ENCODE measurements at regions not wholly inside any gene's neighbourhood (a gene's known extent, or its start where the extent isn't known, plus 50 kb on each side); places are given as distances from the start of the nearest gene placed in this dataset.

DNA sequence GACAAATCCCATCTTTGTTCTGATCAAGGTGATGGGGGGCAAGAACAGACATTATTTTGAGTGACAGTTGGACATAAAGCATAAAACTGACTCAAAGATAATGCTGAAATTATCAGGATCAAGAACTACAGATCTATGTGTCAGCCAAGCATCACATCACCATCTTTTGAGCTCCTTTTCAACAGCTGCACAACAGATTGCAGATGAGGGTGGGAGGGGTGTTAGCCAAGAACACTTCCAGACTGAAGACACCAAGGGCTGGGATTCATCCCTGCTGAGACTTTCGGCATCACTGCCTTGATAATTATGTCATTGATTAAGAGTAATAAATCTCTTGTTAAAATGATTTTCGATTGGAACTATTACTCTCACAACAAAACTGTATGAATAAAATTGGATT is 191.5 kb upstream of the NETO1 start:
- TF ChIP-seq TOX (CRISPR knock-in tag; IDR thresholded peaks at IDR 0.05; ENCODE audit: borderline replicate concordance), result no peak
- TF ChIP-seq, protein P1, sequence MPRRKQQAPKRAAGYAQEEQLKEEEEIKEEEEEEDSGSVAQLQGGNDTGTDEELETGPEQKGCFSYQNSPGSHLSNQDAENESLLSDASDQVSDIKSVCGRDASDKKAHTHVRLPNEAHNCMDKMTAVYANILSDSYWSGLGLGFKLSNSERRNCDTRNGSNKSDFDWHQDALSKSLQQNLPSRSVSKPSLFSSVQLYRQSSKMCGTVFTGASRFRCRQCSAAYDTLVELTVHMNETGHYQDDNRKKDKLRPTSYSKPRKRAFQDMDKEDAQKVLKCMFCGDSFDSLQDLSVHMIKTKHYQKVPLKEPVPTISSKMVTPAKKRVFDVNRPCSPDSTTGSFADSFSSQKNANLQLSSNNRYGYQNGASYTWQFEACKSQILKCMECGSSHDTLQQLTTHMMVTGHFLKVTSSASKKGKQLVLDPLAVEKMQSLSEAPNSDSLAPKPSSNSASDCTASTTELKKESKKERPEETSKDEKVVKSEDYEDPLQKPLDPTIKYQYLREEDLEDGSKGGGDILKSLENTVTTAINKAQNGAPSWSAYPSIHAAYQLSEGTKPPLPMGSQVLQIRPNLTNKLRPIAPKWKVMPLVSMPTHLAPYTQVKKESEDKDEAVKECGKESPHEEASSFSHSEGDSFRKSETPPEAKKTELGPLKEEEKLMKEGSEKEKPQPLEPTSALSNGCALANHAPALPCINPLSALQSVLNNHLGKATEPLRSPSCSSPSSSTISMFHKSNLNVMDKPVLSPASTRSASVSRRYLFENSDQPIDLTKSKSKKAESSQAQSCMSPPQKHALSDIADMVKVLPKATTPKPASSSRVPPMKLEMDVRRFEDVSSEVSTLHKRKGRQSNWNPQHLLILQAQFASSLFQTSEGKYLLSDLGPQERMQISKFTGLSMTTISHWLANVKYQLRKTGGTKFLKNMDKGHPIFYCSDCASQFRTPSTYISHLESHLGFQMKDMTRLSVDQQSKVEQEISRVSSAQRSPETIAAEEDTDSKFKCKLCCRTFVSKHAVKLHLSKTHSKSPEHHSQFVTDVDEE (CRISPR knock-in tag; IDR thresholded peaks at IDR 0.05), result no peak
- no peak for TF ChIP-seq TCF4 (CRISPR knock-in tag; IDR thresholded peaks at IDR 0.05; ENCODE audit: borderline replicate concordance)
- TF ChIP-seq PPARA (CRISPR knock-in tag; IDR thresholded peaks at IDR 0.05; ENCODE audit: borderline replicate concordance), result no peak
- TF ChIP-seq SNAI2 (CRISPR knock-in tag; IDR thresholded peaks at IDR 0.05), result no peak
- no peak for TF ChIP-seq ZNF565 (CRISPR knock-in tag; conservative IDR thresholded peaks at IDR 0.05; ENCODE audit: low read depth)
- TF ChIP-seq ZNF8 (CRISPR knock-in tag; IDR thresholded peaks at IDR 0.05), result no peak
- TF ChIP-seq GLIS3 (CRISPR knock-in tag; IDR thresholded peaks at IDR 0.05), result no peak
- TF ChIP-seq RARB (CRISPR knock-in tag; IDR thresholded peaks at IDR 0.05), result no peak
- TF ChIP-seq, protein P2, sequence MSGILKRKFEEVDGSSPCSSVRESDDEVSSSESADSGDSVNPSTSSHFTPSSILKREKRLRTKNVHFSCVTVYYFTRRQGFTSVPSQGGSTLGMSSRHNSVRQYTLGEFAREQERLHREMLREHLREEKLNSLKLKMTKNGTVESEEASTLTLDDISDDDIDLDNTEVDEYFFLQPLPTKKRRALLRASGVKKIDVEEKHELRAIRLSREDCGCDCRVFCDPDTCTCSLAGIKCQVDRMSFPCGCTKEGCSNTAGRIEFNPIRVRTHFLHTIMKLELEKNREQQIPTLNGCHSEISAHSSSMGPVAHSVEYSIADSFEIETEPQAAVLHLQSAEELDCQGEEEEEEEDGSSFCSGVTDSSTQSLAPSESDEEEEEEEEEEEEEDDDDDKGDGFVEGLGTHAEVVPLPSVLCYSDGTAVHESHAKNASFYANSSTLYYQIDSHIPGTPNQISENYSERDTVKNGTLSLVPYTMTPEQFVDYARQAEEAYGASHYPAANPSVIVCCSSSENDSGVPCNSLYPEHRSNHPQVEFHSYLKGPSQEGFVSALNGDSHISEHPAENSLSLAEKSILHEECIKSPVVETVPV (CRISPR knock-in tag; IDR thresholded peaks at IDR 0.05), result no peak
- no peak for TF ChIP-seq ESRRG (CRISPR knock-in tag; IDR thresholded peaks at IDR 0.05)
- TF ChIP-seq OSR1 (CRISPR knock-in tag; IDR thresholded peaks at IDR 0.05), result no peak
- no peak for TF ChIP-seq ZFP3 (CRISPR knock-in tag; IDR thresholded peaks at IDR 0.05)
- TF ChIP-seq ZNF70 (CRISPR knock-in tag; IDR thresholded peaks at IDR 0.05), result no peak
- TF ChIP-seq, protein P3, sequence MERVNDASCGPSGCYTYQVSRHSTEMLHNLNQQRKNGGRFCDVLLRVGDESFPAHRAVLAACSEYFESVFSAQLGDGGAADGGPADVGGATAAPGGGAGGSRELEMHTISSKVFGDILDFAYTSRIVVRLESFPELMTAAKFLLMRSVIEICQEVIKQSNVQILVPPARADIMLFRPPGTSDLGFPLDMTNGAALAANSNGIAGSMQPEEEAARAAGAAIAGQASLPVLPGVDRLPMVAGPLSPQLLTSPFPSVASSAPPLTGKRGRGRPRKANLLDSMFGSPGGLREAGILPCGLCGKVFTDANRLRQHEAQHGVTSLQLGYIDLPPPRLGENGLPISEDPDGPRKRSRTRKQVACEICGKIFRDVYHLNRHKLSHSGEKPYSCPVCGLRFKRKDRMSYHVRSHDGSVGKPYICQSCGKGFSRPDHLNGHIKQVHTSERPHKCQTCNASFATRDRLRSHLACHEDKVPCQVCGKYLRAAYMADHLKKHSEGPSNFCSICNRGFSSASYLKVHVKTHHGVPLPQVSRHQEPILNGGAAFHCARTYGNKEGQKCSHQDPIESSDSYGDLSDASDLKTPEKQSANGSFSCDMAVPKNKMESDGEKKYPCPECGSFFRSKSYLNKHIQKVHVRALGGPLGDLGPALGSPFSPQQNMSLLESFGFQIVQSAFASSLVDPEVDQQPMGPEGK (CRISPR knock-in tag; IDR thresholded peaks at IDR 0.05; ENCODE audit: borderline replicate concordance), result no peak
- ATAC-seq, result no peak

DNA sequence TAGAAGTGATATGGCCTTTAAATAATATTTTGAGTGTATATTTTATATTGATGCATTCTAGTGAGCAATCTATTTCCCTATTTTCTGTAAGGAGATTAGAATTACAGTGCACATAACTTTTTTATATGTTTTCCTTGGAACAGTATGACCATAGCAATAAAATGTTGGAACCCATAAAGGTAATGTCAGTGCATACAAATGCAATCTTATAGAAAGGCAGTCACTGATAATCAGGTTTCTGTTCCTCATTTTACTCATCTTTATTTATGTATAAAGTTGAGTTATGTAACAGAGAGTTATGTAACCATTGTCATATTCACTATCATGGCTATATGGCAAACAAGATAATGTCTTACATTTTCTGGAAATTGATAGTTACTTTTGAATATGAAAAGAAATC is 179.9 kb upstream of the NETO1 start:
- no peak for ATAC-seq

More for the DNA sequence above, 179.9 kb upstream of the NETO1 start:
- no peak for TF ChIP-seq OSR1 (CRISPR knock-in tag; IDR thresholded peaks at IDR 0.05)
- no peak for TF ChIP-seq SNAI2 (CRISPR knock-in tag; IDR thresholded peaks at IDR 0.05)
- TF ChIP-seq GLIS3 (CRISPR knock-in tag; IDR thresholded peaks at IDR 0.05), result no peak
- TF ChIP-seq ZNF70 (CRISPR knock-in tag; IDR thresholded peaks at IDR 0.05), result no peak
- no peak for TF ChIP-seq RARB (CRISPR knock-in tag; IDR thresholded peaks at IDR 0.05)
- TF ChIP-seq, protein P3 (CRISPR knock-in tag; IDR thresholded peaks at IDR 0.05; ENCODE audit: borderline replicate concordance), result no peak
- TF ChIP-seq ZNF8 (CRISPR knock-in tag; IDR thresholded peaks at IDR 0.05), result no peak
- TF ChIP-seq, protein P4, sequence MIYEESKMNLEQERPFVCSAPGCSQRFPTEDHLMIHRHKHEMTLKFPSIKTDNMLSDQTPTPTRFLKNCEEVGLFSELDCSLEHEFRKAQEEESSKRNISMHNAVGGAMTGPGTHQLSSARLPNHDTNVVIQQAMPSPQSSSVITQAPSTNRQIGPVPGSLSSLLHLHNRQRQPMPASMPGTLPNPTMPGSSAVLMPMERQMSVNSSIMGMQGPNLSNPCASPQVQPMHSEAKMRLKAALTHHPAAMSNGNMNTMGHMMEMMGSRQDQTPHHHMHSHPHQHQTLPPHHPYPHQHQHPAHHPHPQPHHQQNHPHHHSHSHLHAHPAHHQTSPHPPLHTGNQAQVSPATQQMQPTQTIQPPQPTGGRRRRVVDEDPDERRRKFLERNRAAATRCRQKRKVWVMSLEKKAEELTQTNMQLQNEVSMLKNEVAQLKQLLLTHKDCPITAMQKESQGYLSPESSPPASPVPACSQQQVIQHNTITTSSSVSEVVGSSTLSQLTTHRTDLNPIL (CRISPR knock-in tag; IDR thresholded peaks at IDR 0.05; ENCODE audit: low read depth), result no peak
- TF ChIP-seq, protein P1 (CRISPR knock-in tag; IDR thresholded peaks at IDR 0.05), result no peak
- TF ChIP-seq TOX (CRISPR knock-in tag; IDR thresholded peaks at IDR 0.05; ENCODE audit: borderline replicate concordance), result no peak
- TF ChIP-seq TCF4 (CRISPR knock-in tag; IDR thresholded peaks at IDR 0.05; ENCODE audit: borderline replicate concordance), result no peak
- no peak for TF ChIP-seq PPARA (CRISPR knock-in tag; IDR thresholded peaks at IDR 0.05; ENCODE audit: borderline replicate concordance)
- TF ChIP-seq, protein P5, sequence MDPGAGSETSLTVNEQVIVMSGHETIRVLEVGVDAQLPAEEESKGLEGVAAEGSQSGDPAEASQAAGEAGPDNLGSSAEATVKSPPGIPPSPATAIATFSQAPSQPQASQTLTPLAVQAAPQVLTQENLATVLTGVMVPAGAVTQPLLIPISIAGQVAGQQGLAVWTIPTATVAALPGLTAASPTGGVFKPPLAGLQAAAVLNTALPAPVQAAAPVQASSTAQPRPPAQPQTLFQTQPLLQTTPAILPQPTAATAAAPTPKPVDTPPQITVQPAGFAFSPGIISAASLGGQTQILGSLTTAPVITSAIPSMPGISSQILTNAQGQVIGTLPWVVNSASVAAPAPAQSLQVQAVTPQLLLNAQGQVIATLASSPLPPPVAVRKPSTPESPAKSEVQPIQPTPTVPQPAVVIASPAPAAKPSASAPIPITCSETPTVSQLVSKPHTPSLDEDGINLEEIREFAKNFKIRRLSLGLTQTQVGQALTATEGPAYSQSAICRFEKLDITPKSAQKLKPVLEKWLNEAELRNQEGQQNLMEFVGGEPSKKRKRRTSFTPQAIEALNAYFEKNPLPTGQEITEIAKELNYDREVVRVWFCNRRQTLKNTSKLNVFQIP (CRISPR knock-in tag; IDR thresholded peaks at IDR 0.05; ENCODE audit: borderline replicate concordance, low read depth), result no peak
- TF ChIP-seq CSDC2 (CRISPR knock-in tag; IDR thresholded peaks at IDR 0.05), result no peak
- TF ChIP-seq ZFP3 (CRISPR knock-in tag; IDR thresholded peaks at IDR 0.05), result no peak
- TF ChIP-seq ZC3H10 (CRISPR knock-in tag; IDR thresholded peaks at IDR 0.05), result no peak
- TF ChIP-seq ISL1 (CRISPR knock-in tag; IDR thresholded peaks at IDR 0.05), result no peak
- no peak for TF ChIP-seq ZNF565 (CRISPR knock-in tag; conservative IDR thresholded peaks at IDR 0.05; ENCODE audit: low read depth)
- TF ChIP-seq, protein P2 (CRISPR knock-in tag; IDR thresholded peaks at IDR 0.05), result no peak
- TF ChIP-seq ZFP30 (CRISPR knock-in tag; IDR thresholded peaks at IDR 0.05), result no peak
